ENCODE measurements at regions not wholly inside any gene's neighbourhood (a gene's known extent, or its start where the extent isn't known, plus 50 kb on each side); places are given as distances from the start of the nearest gene placed in this dataset.

DNA sequence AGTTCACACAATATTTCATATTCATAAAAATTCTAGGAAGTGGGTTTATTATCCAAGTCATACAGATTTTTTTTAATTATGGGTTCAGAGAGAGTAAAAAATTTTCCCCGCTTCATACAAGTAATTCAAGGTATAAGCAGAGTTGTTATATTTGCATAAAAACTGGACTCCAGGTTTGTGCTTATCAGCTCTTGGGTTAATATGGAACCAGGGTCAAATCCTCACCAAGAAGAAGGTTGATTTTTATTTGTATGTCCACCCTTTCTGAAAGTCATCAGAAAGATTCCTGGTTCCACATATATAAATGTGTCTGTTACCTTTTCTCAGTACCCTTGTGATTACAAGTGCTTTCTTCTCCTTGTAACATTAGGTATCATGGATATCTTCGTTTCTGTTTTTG is 143.8 kb upstream of the PKN2 start:
- TF ChIP-seq, protein P1, sequence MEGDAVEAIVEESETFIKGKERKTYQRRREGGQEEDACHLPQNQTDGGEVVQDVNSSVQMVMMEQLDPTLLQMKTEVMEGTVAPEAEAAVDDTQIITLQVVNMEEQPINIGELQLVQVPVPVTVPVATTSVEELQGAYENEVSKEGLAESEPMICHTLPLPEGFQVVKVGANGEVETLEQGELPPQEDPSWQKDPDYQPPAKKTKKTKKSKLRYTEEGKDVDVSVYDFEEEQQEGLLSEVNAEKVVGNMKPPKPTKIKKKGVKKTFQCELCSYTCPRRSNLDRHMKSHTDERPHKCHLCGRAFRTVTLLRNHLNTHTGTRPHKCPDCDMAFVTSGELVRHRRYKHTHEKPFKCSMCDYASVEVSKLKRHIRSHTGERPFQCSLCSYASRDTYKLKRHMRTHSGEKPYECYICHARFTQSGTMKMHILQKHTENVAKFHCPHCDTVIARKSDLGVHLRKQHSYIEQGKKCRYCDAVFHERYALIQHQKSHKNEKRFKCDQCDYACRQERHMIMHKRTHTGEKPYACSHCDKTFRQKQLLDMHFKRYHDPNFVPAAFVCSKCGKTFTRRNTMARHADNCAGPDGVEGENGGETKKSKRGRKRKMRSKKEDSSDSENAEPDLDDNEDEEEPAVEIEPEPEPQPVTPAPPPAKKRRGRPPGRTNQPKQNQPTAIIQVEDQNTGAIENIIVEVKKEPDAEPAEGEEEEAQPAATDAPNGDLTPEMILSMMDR (IDR thresholded peaks at IDR 0.05 in 4 of 5, conservative IDR thresholded peaks at IDR 0.05 in 1 of 5) = no peak
- TF ChIP-seq POLR2A (IDR thresholded peaks at IDR 0.05) = no peak

All from gastrocnemius medialis (tissue), 4 donors.